GM12872 (cell line): ENCODE measurements at regions not wholly inside any gene's neighbourhood (a gene's known extent, or its start where the extent isn't known, plus 50 kb on each side); places are given as distances from the start of the nearest gene placed in this dataset.

Experiments used
- TF ChIP-seq, protein P1 (sequence below): IDR thresholded peaks from 3 replicates; pipeline ENCODE4 v1.5.1; 2011; ENCODE audit warnings: low read depth, mild to moderate bottlenecking, low read length, moderate library complexity; ENCODE audit not compliant: insufficient read depth

DNA sequence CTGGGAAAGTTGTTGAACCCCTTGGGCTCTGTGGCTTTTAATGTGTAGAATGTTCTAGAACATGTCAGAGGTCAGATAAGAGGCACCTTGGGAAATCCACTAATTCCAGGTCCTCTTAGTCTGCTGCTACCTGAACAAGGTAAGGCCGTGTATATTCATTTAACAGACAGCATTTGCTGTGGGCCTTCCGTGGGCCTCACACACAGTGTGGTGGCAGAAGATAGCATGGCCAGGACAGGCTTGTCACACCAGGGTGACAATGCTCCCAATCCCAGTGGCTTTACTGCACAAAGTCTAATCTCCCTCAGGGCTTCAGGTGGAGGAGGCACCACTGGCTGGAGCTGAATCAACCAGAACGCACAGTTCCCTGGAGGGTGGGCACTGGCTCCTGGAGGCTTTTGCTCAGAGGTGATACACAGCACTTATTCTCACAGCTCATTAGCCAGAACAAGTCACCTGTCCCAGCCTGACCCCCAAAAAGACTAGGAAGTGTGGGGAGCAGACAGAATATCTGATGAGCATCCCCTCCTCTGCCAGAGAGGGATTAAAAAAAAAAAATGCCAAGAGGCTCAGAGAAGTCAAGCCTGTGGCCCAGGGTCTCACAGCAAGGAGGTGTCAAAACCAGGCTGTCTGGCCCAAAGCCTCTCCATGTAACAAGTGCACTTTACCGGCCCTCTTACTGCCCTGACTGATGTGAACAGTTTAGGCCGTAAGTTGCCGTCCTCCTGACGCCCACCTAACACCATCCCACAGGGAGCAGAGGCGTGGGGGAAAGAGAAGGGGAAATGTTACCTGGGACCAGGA, 216.9 kb upstream of the RAB6C start:
- TF ChIP-seq, protein P1, sequence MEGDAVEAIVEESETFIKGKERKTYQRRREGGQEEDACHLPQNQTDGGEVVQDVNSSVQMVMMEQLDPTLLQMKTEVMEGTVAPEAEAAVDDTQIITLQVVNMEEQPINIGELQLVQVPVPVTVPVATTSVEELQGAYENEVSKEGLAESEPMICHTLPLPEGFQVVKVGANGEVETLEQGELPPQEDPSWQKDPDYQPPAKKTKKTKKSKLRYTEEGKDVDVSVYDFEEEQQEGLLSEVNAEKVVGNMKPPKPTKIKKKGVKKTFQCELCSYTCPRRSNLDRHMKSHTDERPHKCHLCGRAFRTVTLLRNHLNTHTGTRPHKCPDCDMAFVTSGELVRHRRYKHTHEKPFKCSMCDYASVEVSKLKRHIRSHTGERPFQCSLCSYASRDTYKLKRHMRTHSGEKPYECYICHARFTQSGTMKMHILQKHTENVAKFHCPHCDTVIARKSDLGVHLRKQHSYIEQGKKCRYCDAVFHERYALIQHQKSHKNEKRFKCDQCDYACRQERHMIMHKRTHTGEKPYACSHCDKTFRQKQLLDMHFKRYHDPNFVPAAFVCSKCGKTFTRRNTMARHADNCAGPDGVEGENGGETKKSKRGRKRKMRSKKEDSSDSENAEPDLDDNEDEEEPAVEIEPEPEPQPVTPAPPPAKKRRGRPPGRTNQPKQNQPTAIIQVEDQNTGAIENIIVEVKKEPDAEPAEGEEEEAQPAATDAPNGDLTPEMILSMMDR = no peak

DNA sequence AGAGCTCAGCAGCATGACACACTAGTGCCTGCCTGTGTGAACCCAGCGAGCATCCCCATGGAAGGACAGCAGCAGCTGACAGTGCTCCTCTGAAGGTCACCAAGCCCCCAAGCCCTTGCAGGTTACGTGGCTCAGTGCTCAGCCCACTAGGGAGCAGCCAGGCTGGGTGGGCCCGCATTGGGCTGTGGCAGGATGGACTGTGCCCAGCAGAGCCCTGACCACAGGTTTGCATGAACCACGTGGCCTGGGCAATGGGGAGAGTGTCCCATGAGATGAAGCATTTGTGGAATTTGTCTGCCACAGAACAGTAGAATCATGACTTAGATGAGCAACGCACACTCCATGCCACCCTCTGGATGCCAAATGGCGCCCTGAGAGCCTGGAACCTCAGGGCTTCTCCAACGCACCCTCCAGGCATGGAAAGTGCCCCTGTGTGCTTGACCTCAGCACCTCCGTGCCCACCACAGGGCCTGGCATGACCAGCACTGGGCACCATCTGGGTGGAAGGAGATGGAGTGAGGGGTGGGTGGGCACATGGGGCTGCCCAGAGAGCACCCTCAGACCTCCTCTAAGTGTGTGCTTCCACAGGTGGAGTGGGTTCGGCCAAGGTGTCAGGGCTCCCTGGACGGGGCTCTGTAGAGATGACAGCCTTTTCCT, 216.1 kb upstream of the RAB6C start:
- TF ChIP-seq, protein P1 = no peak

DNA sequence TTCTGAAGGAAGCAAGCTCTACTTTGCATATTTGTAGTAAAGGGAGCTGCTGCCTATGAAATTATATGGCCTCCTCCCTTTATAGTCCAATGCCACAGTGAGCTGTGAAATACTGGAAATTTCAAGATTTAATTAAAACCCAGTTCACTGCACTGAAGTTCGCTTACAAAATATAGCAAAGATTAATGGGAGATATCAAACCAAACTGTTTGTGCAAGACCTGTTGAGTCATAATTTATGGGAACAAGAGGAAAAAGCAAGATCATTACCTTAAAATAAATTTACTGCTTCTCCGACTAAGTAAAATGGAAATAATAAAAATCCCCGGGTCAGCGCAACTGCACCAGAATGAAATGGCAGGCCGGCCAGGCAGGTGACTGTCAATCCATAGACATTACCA, 215.5 kb upstream of the RAB6C start:
- TF ChIP-seq, protein P1 = no peak

DNA sequence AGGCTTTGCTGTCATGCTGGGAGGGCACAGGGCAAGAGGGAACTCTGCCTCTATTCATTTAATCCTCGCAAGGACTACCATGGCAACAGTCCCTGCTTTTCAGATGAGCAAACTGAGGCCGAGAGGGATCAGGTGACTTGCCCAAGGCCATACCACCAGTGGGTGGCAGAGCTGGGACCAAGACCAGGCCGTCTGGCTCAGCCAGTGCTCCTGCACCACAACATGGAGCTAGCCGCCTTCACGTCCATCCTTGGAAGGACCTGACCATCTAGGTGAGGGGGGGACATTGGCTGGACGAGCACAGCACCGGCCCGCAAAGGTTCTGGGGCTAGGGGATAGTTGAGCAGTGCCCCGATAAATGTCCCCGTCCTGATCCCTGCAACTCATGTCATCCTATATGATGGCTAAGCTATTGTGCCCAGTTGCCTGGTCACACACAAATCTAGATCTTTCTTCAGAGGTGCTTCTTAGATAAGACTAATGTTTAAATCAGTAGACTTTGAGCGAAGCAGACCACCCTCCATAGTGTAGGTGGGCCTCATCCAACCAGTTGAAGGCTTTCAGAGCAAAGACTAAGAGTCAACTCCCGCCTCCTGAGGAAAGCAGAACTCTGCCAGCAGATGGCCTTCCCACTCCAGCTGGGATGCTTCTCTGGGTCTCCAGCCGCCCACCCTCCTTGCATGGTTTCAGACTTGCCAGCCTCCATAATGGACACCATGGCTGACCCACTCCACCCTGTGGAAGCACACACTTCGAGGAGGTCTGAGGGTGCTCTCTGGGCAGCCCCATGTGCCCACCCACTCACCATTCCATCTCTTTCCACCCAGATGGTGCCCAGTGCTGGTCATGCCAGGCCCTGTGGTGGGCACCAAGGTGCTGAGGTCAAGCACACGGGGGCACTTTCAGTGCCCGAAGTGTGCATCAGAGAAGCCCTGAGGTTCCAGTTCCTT, 214.8 kb upstream of the RAB6C start:
- TF ChIP-seq, protein P1 = peak; percentile 40

DNA sequence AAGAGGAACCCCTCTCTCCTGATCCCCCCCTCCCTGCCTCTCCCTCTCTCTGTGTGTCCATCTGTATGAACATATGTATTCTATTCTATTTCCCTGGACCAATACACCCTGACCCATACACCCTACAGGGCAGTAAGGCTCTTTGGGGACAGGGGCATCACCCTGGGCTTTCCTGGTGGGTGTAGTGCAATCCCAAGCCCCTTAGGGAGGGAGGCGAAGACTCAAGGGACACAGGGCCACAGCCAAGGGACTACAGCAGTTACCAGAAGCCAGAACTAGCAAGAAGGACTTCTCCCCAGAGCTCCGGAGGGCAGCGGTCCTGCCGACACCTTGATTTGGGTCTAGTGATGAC, 214.2 kb upstream of the RAB6C start:
- TF ChIP-seq, protein P1 = no peak

DNA sequence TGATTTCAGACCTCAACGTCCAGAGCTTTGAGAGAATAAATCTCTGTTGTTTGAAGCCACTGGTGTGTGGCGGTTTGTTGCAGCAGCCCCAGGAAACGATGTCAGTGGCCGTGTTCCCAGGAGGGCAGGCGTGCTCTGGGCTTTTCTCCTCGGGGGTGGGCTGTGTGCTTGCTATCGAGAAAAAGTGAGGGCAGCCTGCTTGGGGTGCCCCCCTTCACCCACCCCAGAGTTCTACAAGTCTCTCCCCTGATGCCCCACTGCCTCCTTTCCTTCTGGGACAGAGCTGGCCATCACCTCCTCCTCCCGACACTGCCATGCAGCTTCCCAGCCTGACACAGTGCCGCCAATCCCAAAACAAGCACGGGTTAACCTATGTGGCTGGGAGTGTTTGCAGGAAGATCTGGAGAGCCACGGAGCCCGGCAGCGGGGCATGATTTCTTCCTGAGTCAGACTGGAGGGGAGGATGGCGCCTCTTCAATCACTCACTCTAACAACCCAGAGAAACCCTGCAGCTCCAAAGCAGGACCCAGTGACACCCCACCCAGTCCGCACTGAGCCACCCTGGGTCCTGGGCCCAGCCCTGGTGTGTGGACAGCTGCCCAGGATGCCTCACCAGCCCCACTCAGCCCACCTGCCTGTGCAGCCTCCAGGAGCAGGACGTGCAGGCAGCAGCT, 213.7 kb upstream of the RAB6C start:
- TF ChIP-seq, protein P1 = no peak

DNA sequence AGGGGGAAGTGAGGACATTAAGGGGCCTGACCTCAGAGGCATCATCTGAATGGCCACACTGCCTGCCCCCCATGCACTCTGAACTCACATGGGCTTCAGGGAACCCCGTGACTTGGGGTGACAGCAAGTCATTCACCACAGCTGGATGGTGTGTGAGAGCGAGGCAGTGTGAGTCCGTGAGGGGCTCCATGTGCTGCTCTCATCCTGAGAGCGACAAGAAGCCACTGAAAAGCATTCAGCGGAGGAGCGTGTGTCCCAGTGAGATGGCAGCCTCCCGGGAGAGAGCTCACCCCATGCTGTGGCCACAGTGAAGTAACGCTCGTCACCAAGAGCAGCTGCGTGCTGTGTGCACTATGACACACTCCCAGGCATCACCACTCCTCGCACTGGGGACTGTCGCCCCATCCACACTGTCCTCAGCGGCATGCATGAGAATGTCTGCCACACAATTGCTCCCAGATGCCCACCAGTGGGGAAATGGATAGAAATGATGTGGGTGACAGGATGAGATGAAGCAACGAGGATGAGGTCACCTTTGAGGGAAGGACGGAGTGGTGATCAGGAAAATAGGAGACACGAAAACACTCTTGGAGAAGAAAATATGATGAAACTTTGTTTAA, 213.0 kb upstream of the RAB6C start:
- TF ChIP-seq, protein P1 = no peak
